ENCODE measurements at regions not wholly inside any gene's neighbourhood (a gene's known extent, or its start where the extent isn't known, plus 50 kb on each side); places are given as distances from the start of the nearest gene placed in this dataset.
A peak's percentile ranks its signal among the peaks of the same experiment; 100 is the strongest.
"Not testable (repeated sequence)": the region's sequence is repeated elsewhere in the genome, so short reads cannot be mapped to it uniquely, and the experiment has no call there.

DNA sequence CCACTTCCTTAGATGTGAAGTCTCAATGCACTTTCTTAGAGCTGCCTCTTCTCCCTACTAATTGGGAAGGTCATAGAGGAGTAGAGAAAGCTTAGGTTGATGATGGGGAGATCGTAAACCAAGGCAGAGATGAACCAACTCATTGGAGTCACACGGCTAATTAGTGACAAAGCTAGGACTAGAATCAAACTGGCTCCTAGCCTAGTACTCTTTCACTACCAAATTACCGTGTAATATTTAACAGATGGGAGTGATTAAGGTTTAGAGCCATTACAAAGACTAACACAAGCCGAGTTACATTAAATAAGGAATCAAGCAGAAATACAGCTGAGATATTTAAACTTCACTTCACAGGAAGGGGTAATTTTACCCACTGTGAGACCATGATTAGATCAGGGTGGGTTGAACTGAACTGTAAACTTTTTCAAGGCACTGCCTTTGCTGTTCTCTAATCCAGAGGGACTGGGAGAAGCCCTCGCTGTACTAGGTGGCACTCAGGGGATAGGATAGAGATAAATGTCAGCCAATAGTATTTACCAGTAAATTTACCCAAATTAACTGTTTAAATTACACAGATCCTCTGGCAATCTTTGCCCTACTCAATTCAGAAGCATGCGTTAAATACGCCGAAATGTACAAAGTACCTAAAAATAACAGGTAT, 166.4 kb upstream of the PIK3R1 start:
- H3K4me3 Mint-ChIP-seq (ENCODE audit: unreplicated experiment): no peak overlapping the region
- no peaks in the 10 kb centered on the region for H3K27me3 Mint-ChIP-seq (ENCODE audit: unreplicated experiment)
- DNase-seq (ENCODE audit: extremely low spot score, unreplicated experiment): no peak
- peaks cover 11% of the 10 kb centered on the region for H3K4me1 Mint-ChIP-seq (ENCODE audit: unreplicated experiment)
- H3K27ac Mint-ChIP-seq (ENCODE audit: unreplicated experiment): no peak overlapping the region
- TF ChIP-seq CTCF (IDR thresholded peaks at IDR 0.05): no peak
- H3K9me3 Mint-ChIP-seq (ENCODE audit: unreplicated experiment): peaks cover 17% of the 10 kb centered on the region
- peaks cover 5% of the 10 kb centered on the region for H3K36me3 Mint-ChIP-seq (ENCODE audit: unreplicated experiment)

DNA sequence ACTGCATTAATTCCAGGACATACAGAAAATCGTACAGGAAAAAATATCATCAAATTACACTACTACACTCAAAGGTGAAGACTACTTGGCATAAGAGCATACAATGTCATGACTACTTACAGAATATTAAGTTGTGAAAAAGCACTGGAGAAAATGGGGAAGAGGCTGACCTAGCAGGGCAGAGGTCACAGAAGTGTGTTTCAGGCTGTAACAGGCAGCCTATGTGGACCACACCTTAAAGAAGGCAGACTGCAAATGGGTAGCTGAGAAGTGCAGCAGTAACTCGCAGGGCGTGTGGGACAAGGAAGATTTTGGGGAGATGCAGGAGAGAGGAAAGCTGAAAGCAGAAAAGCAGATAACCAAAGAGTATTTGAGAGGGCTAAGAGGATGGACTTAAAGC, 167.0 kb upstream of the PIK3R1 start:
- DNase-seq (ENCODE audit: extremely low spot score, unreplicated experiment): no peak
- peaks cover 5% of the 10 kb centered on the region for H3K36me3 Mint-ChIP-seq (ENCODE audit: unreplicated experiment)
- TF ChIP-seq CTCF (IDR thresholded peaks at IDR 0.05): no peak
- no peak overlapping the region for H3K4me3 Mint-ChIP-seq (ENCODE audit: unreplicated experiment)
- H3K27me3 Mint-ChIP-seq (ENCODE audit: unreplicated experiment): no peaks in the 10 kb centered on the region
- H3K9me3 Mint-ChIP-seq (ENCODE audit: unreplicated experiment): peaks cover 17% of the 10 kb centered on the region
- H3K27ac Mint-ChIP-seq (ENCODE audit: unreplicated experiment): no peak overlapping the region
- peaks cover 11% of the 10 kb centered on the region for H3K4me1 Mint-ChIP-seq (ENCODE audit: unreplicated experiment)

GRCh38 chr5:68048054-68048453, 167.5 kb upstream of the PIK3R1 start:
- Mint-ChIP-seq H3K9me3 (ENCODE audit: unreplicated experiment) (peaks cover 17% of the 10 kb centered on the region), H3K4me1 (ENCODE audit: unreplicated experiment) (peaks cover 11% of the 10 kb centered on the region)
- H3K36me3 Mint-ChIP-seq (ENCODE audit: unreplicated experiment); H3K27me3 Mint-ChIP-seq (ENCODE audit: unreplicated experiment); H3K4me3 Mint-ChIP-seq (ENCODE audit: unreplicated experiment); DNase-seq (ENCODE audit: extremely low spot score, unreplicated experiment); H3K27ac Mint-ChIP-seq (ENCODE audit: unreplicated experiment): not testable (repeated sequence)

- no peaks in the 10 kb centered on the region for H3K27me3 Mint-ChIP-seq (ENCODE audit: unreplicated experiment)
Measured at GRCh38 chr5:68047035-68047434, 168.5 kb upstream of the PIK3R1 start.

GRCh38 chr5:68046445-68046844, 169.1 kb upstream of the PIK3R1 start:
- Mint-ChIP-seq H3K4me3 (ENCODE audit: unreplicated experiment) (no peak overlapping the region), H3K27ac (ENCODE audit: unreplicated experiment) (peak overlapping the region; percentile 80), H3K4me1 (ENCODE audit: unreplicated experiment) (peaks cover 11% of the 10 kb centered on the region), H3K36me3 (ENCODE audit: unreplicated experiment) (peaks cover 5% of the 10 kb centered on the region), H3K27me3 (ENCODE audit: unreplicated experiment) (no peaks in the 10 kb centered on the region), H3K9me3 (ENCODE audit: unreplicated experiment) (peaks cover 10% of the 10 kb centered on the region)
- no peak for DNase-seq (ENCODE audit: extremely low spot score, unreplicated experiment)
- no peak for TF ChIP-seq CTCF (IDR thresholded peaks at IDR 0.05)

More at GRCh38 chr5:68047035-68047434, 168.5 kb upstream of the PIK3R1 start:
- TF ChIP-seq CTCF (IDR thresholded peaks at IDR 0.05): no peak
- peaks cover 5% of the 10 kb centered on the region for H3K36me3 Mint-ChIP-seq (ENCODE audit: unreplicated experiment)
- peaks cover 10% of the 10 kb centered on the region for H3K9me3 Mint-ChIP-seq (ENCODE audit: unreplicated experiment)
- H3K4me1 Mint-ChIP-seq (ENCODE audit: unreplicated experiment): peaks cover 11% of the 10 kb centered on the region
- no peak overlapping the region for H3K4me3 Mint-ChIP-seq (ENCODE audit: unreplicated experiment)
- H3K27ac Mint-ChIP-seq (ENCODE audit: unreplicated experiment): peak overlapping the region; percentile 80
- DNase-seq (ENCODE audit: extremely low spot score, unreplicated experiment): no peak

All from osteocyte (in vitro differentiated cells).